Chondrocyte (in vitro differentiated cells): ENCODE measurements at regions not wholly inside any gene's neighbourhood (a gene's known extent, or its start where the extent isn't known, plus 50 kb on each side); places are given as distances from the start of the nearest gene placed in this dataset.

Experiments
- DNase-seq: peaks from one replicate; pipeline ENCODE4 v3.0.0; 2021; ENCODE audit warnings: mixed read lengths, low spot score
- H3K27ac Mint-ChIP-seq: one replicate; pipeline ENCODE4 v1.8.0; 2021; ENCODE audit warnings: mild to moderate bottlenecking, moderate library complexity, mixed read lengths; ENCODE audit not compliant: unreplicated experiment
- H3K27me3 Mint-ChIP-seq: 2 replicates; pipeline ENCODE4 v1.8.0; 2021; ENCODE audit warnings: low read depth, mixed read lengths
- H3K36me3 Mint-ChIP-seq: 2 replicates; pipeline ENCODE4 v1.8.0; 2021; ENCODE audit warnings: low read depth, mixed read lengths
- H3K4me1 Mint-ChIP-seq: 2 replicates; pipeline ENCODE4 v1.8.0; 2021; ENCODE audit warnings: low read depth, mild to moderate bottlenecking, mixed read lengths
- H3K4me3 Mint-ChIP-seq: one replicate; pipeline ENCODE4 v1.8.0; 2021; ENCODE audit warnings: mild to moderate bottlenecking, moderate library complexity, mixed read lengths; ENCODE audit not compliant: unreplicated experiment
- H3K9me3 Mint-ChIP-seq: 2 replicates; pipeline ENCODE4 v1.8.0; 2021; ENCODE audit warnings: low read depth, mixed read lengths
- CTCF ChIP-seq: fragments of 200-600 bp; sonication (generic); IDR thresholded peaks from 2 replicates; pipeline ENCODE4 v1.5.0; 2021; ENCODE audit warnings: antibody characterized with exemption, mild to moderate bottlenecking, moderate library complexity

- peaks cover 1% of the 10 kb centered on the region for H3K36me3 Mint-ChIP-seq
- no peaks in the 10 kb centered on the region for H3K4me1 Mint-ChIP-seq
- no peak for TF ChIP-seq CTCF
- H3K9me3 Mint-ChIP-seq: peaks cover 18% of the 10 kb centered on the region
- H3K27ac Mint-ChIP-seq: no peak overlapping the region
- H3K27me3 Mint-ChIP-seq: peaks cover 14% of the 10 kb centered on the region
- DNase-seq: no peak
- H3K4me3 Mint-ChIP-seq: no peak overlapping the region
Observed at GRCh38 chr14:98976271-98976670, 295.7 kb downstream of the BCL11B start.

GRCh38 chr14:98977451-98977850, 294.5 kb downstream of the BCL11B start:
- DNase-seq: no peak
- Mint-ChIP-seq H3K27me3 (peaks cover 15% of the 10 kb centered on the region), H3K27ac (no peak overlapping the region), H3K9me3 (peaks cover 18% of the 10 kb centered on the region), H3K4me1 (no peaks in the 10 kb centered on the region), H3K4me3 (no peak overlapping the region), H3K36me3 (peaks cover 1% of the 10 kb centered on the region)
- no peak for TF ChIP-seq CTCF

- no peak overlapping the region for H3K4me3 Mint-ChIP-seq
- no peak for DNase-seq
- H3K9me3 Mint-ChIP-seq: peaks cover 14% of the 10 kb centered on the region
- no peaks in the 10 kb centered on the region for H3K4me1 Mint-ChIP-seq
- H3K27ac Mint-ChIP-seq: no peak overlapping the region
- TF ChIP-seq CTCF: no peak
- H3K36me3 Mint-ChIP-seq: peaks cover 1% of the 10 kb centered on the region
- peaks cover 24% of the 10 kb centered on the region for H3K27me3 Mint-ChIP-seq
Observed at GRCh38 chr14:98982986-98983385, 289.0 kb downstream of the BCL11B start.

- H3K27me3 Mint-ChIP-seq: peaks cover 20% of the 10 kb centered on the region
- no peaks in the 10 kb centered on the region for H3K4me1 Mint-ChIP-seq
- no peak for DNase-seq
- no peaks in the 10 kb centered on the region for H3K36me3 Mint-ChIP-seq
- H3K4me3 Mint-ChIP-seq: no peak overlapping the region
- H3K27ac Mint-ChIP-seq: no peak overlapping the region
- no peak for TF ChIP-seq CTCF
- peaks cover 7% of the 10 kb centered on the region for H3K9me3 Mint-ChIP-seq
Observed at GRCh38 chr14:98984027-98984718, 287.8 kb downstream of the BCL11B start.

GRCh38 chr14:98984719-98985041, 287.3 kb downstream of the BCL11B start:
- DNase-seq: no peak
- no peak overlapping the region for H3K4me3 Mint-ChIP-seq
- H3K4me1 Mint-ChIP-seq: no peaks in the 10 kb centered on the region
- TF ChIP-seq CTCF: no peak
- peaks cover 20% of the 10 kb centered on the region for H3K27me3 Mint-ChIP-seq
- no peaks in the 10 kb centered on the region for H3K36me3 Mint-ChIP-seq
- H3K27ac Mint-ChIP-seq: no peak overlapping the region
- peaks cover 7% of the 10 kb centered on the region for H3K9me3 Mint-ChIP-seq
